HepG2 (cell line): ENCODE measurements at regions not wholly inside any gene's neighbourhood (a gene's known extent, or its start where the extent isn't known, plus 50 kb on each side); places are given as distances from the start of the nearest gene placed in this dataset.

ENCODE experiments used
- ATAC-seq: fragments of 200-7000 bp; cut with Tn5 transposase; 3 replicates; pipeline ENCODE4 v1.9.1; 2020; ENCODE audit warnings: mild to moderate bottlenecking, moderate library complexity
- BruUV-seq: library from RNA; stranded (reverse); fragments of 400-500 nt; replicated peaks from 2 replicates; lab custom pipeline; 2021; lab: Mats Ljungman, UMichigan
- CTCF ChIA-PET: fragments of 300-600 bp; formaldehyde crosslinking; extraction: SDS; loops from one replicate; lab custom pipeline; 2021; ENCODE audit warnings: low total read pairs, inconsistent platforms, low intra/inter-chr PET ratio; lab: Yijun Ruan, JAX
- POLR2A ChIA-PET: fragments of 350-600 bp; sonication (Branson Sonifier 250); formaldehyde crosslinking; loops from one replicate; lab custom pipeline; 2020; ENCODE audit warnings: antibody characterized with exemption, inconsistent platforms; lab: Yijun Ruan, JAX
- DNase-seq: peaks from one replicate; pipeline ENCODE4 v3.0.0-alpha.2; 2015; ENCODE audit warnings: low spot score
- FAIRE-seq: peaks from 3 replicates; lab custom pipeline; 2011; peaks lifted over from hg19 to GRCh38; lab: Jason Lieb, UNC
- H2AFZ ChIP-seq: one replicate; pipeline ENCODE4 v1.6.1; 2011; ENCODE audit warnings: low read length, inconsistent platforms
- H3K27ac ChIP-seq: fragments of 300-600 bp; 3 replicates; pipeline ENCODE4 v1.8.0; 2011; ENCODE audit warnings: mixed run types, mild to moderate bottlenecking, mixed read lengths, low read length, inconsistent platforms; ENCODE audit not compliant: insufficient read depth; ENCODE audit errors: extremely low read length
- H3K27me3 ChIP-seq, 2 experiments: fragments of 200-600 bp in 1 of 2; 2 replicates in 1 of 2; 3 replicates in 1 of 2; pipeline versions ENCODE4 v1.6.0 to v1.8.0; 2011; ENCODE audit warnings: low read length in 2 of 2, mild to moderate bottlenecking in 2 of 2, moderate library complexity in 2 of 2, inconsistent platforms in 1 of 2; ENCODE audit not compliant: insufficient read depth in 2 of 2, control insufficient read depth in 1 of 2
- H3K36me3 ChIP-seq, 2 experiments: fragments of 200-600 bp in 1 of 2; replicated peaks in 1 of 2; 2 replicates in 1 of 2; 3 replicates in 1 of 2; pipeline versions ENCODE4 v1.5.1 to v1.8.0; 2011; ENCODE audit warnings: low read length in 2 of 2, inconsistent platforms in 1 of 2; ENCODE audit not compliant: insufficient read depth in 2 of 2, control insufficient read depth in 1 of 2
- H3K4me1 ChIP-seq: 2 replicates; pipeline ENCODE4 v1.5.1; 2012; ENCODE audit warnings: low read length, inconsistent platforms; ENCODE audit not compliant: insufficient read depth
- H3K4me2 ChIP-seq: 2 replicates; pipeline ENCODE4 v1.6.0; 2011; ENCODE audit warnings: low read depth, low read length, inconsistent platforms
- H3K4me3 ChIP-seq, 3 experiments: fragments of 200-600 bp in 1 of 3; sonication (generic), shearing (Covaris generic) in 1 of 3; replicated peaks in 1 of 3; 2 replicates each; pipeline ENCODE4 v1.5.1; 2011 to 2016; ENCODE audit warnings: low read length in 3 of 3, inconsistent platforms in 2 of 3, low read depth in 2 of 3, mild to moderate bottlenecking in 2 of 3, control low read depth in 1 of 3, mixed read lengths in 1 of 3; ENCODE audit not compliant: insufficient read depth in 1 of 3
- H3K79me2 ChIP-seq: one replicate; pipeline ENCODE4 v1.6.1; 2011; ENCODE audit warnings: low read length, inconsistent platforms; ENCODE audit not compliant: insufficient read depth
- H3K9ac ChIP-seq: 2 replicates; pipeline ENCODE4 v1.6.0; 2011; ENCODE audit warnings: mild to moderate bottlenecking, low read depth, low read length, inconsistent platforms; ENCODE audit not compliant: insufficient read depth
- H3K9me3 ChIP-seq: 2 replicates; pipeline ENCODE4 v1.5.1; 2012; ENCODE audit warnings: mild to moderate bottlenecking, low read length
- H4K20me1 ChIP-seq: 2 replicates; pipeline ENCODE4 v1.6.0; 2011; ENCODE audit warnings: inconsistent platforms, mild to moderate bottlenecking, low read length, moderate library complexity; ENCODE audit not compliant: insufficient read depth
- E2F5 ChIP-seq: sonication (generic); formaldehyde crosslinking; conservative IDR thresholded peaks from 2 replicates; pipeline ENCODE4 v1.4.0; 2020; ENCODE audit warnings: missing genetic modification reagents
- JUND ChIP-seq: sonication (generic); formaldehyde crosslinking; IDR thresholded peaks from 2 replicates; pipeline ENCODE4 v1.8.0; 2022; ENCODE audit warnings: mild to moderate bottlenecking, missing genetic modification reagents
- SNAPC2 ChIP-seq: sonication (generic); formaldehyde crosslinking; IDR thresholded peaks from 2 replicates; pipeline ENCODE4 v1.8.1; 2022; ENCODE audit warnings: mild to moderate bottlenecking, missing genetic modification reagents
- SNAPC5 ChIP-seq: sonication (generic); formaldehyde crosslinking; IDR thresholded peaks from 2 replicates; pipeline ENCODE4 v1.8.1; 2023; ENCODE audit warnings: mild to moderate bottlenecking, missing genetic modification reagents, borderline replicate concordance
- TRIM22 ChIP-seq: fragments of 450-650 bp; IDR thresholded peaks from 2 replicates; pipeline ENCODE4 v1.6.1; 2017
- ZKSCAN5 ChIP-seq: sonication (generic); formaldehyde crosslinking; IDR thresholded peaks from 2 replicates; pipeline ENCODE4 v1.5.1; 2020; ENCODE audit warnings: mild to moderate bottlenecking, missing genetic modification reagents
- ZNF567 ChIP-seq: sonication (generic); formaldehyde crosslinking; IDR thresholded peaks from 2 replicates; pipeline ENCODE4 v1.8.1; 2023; ENCODE audit warnings: mild to moderate bottlenecking, missing genetic modification reagents, borderline replicate concordance
- ZNF639 ChIP-seq: conservative IDR thresholded peaks from 2 replicates; pipeline ENCODE4 v1.6.1; 2018; ENCODE audit warnings: missing genetic modification reagents
- WGBS: methylation state at CpG from one replicate; pipeline ENCODE4 v1.1.6; 2017; ENCODE audit warnings: low lambda C conversion rate; 5-methylcytosine and 5-hydroxymethylcytosine counted together
- in situ Hi-C: cut with HindIII; loops from 2 replicates; pipeline ENCODE4 v1.10.0; 2017; ENCODE audit warnings: low pct_unique_long_range_greater_than_20kb; ENCODE audit not compliant: extremely low pct_ligation_motif_present
- intact Hi-C: fragments of 100-400 bp; cut with micrococcal nuclease; formaldehyde crosslinking; loops from one replicate; pipeline ENCODE4 v1.10.0; 2022; ENCODE audit not compliant: unreplicated experiment

GRCh38 chr12:41998436-41998835 is 146.2 kb downstream of the GXYLT1 start:
- Histone ChIP-seq H3K9ac (no peak overlapping the region), H3K4me3 (no peak overlapping the region), H3K27me3 (no peaks in the 10 kb centered on the region), H3K9me3 (no peaks in the 10 kb centered on the region), H2AFZ (no peak overlapping the region), H4K20me1 (no peaks in the 10 kb centered on the region), H3K4me2 (no peak overlapping the region), H3K4me1 (no peaks in the 10 kb centered on the region), H3K27ac (no peak overlapping the region), H3K36me3 (no peaks in the 10 kb centered on the region), H3K79me2 (no peaks in the 10 kb centered on the region)
- ChIA-PET CTCF (no interaction called here), POLR2A (no interaction called here)
- BruUV-seq: no TSS peak
- FAIRE-seq (no peak), ATAC-seq (no peak), DNase-seq (no peak)
- TF ChIP-seq SNAPC2: no peak
- no peak for TF ChIP-seq ZKSCAN5 (CRISPR knock-in tag)
- TF ChIP-seq TRIM22: no peak
- no peak for TF ChIP-seq ZNF639 (CRISPR knock-in tag)
- TF ChIP-seq JUND (CRISPR knock-in tag): no peak
- no peak for TF ChIP-seq E2F5
- no peak for TF ChIP-seq ZNF567 (CRISPR knock-in tag)
- no peak for TF ChIP-seq SNAPC5 (CRISPR knock-in tag)
- intact Hi-C loops (no loop called here), in situ Hi-C loops (no loop called here)
- WGBS: 46% methylated on average over 11 of the region's 14 CpGs
